Activated CD4-positive, alpha-beta T cell treated with anti-CD3 and anti-CD28 coated beads for 48 hours (primary cell): ENCODE measurements at regions not wholly inside any gene's neighbourhood (a gene's known extent, or its start where the extent isn't known, plus 50 kb on each side); places are given as distances from the start of the nearest gene placed in this dataset.
"Not testable (repeated sequence)": the region's sequence is repeated elsewhere in the genome, so short reads cannot be mapped to it uniquely, and the experiment has no call there.

Source experiments
- DNase-seq: peaks from one replicate; pipeline ENCODE4 v3.0.0-alpha.2; 2020

GRCh38 chr2:144632809-144633208 is 112.9 kb upstream of the ZEB2 start:
- no peak for DNase-seq

GRCh38 chr2:144631636-144632035 is 111.7 kb upstream of the ZEB2 start:
- DNase-seq = no peak

- no peak for DNase-seq
Observed at GRCh38 chr2:144630459-144631215, 110.7 kb upstream of the ZEB2 start.

GRCh38 chr2:144629935-144630334 is 110.0 kb upstream of the ZEB2 start:
- no peak for DNase-seq

- DNase-seq = no peak
Observed at GRCh38 chr2:144628566-144628965, 108.6 kb upstream of the ZEB2 start.

GRCh38 chr2:144625626-144626025 is 105.7 kb upstream of the ZEB2 start:
- DNase-seq = no peak

GRCh38 chr2:144625226-144625625 is 105.3 kb upstream of the ZEB2 start:
- no peak for DNase-seq

GRCh38 chr2:144624451-144624850 is 104.5 kb upstream of the ZEB2 start:
- no peak for DNase-seq

GRCh38 chr2:144622373-144622772 is 102.5 kb upstream of the ZEB2 start:
- not testable (repeated sequence) for DNase-seq

GRCh38 chr2:144621266-144621665 is 101.3 kb upstream of the ZEB2 start:
- no peak for DNase-seq

- DNase-seq = no peak
Observed at GRCh38 chr2:144619760-144620159, 99.8 kb upstream of the ZEB2 start.

- not testable (repeated sequence) for DNase-seq
Observed at GRCh38 chr2:144617171-144617570, 97.3 kb upstream of the ZEB2 start.

- DNase-seq = no peak
Observed at GRCh38 chr2:144615866-144616565, 96.1 kb upstream of the ZEB2 start.

GRCh38 chr2:144607891-144608521 is 88.1 kb upstream of the ZEB2 start:
- no peak for DNase-seq

GRCh38 chr2:144607099-144607498 is 87.2 kb upstream of the ZEB2 start:
- DNase-seq = no peak

GRCh38 chr2:144606466-144607095 is 86.7 kb upstream of the ZEB2 start:
- no peak for DNase-seq

GRCh38 chr2:144605231-144605840 is 85.4 kb upstream of the ZEB2 start:
- no peak for DNase-seq

- DNase-seq = no peak
Observed at GRCh38 chr2:144603334-144603733, 83.4 kb upstream of the ZEB2 start.

- DNase-seq = no peak
Observed at GRCh38 chr2:144598906-144599305, 79.0 kb upstream of the ZEB2 start.

- no peak for DNase-seq
Observed at GRCh38 chr2:144597894-144598593, 78.1 kb upstream of the ZEB2 start.

- DNase-seq = no peak
Observed at GRCh38 chr2:144597388-144597787, 77.5 kb upstream of the ZEB2 start.

- no peak for DNase-seq
Observed at GRCh38 chr2:144596073-144596871, 76.4 kb upstream of the ZEB2 start.
